Stimulated activated CD4-positive, alpha-beta T cell treated with anti-CD3 and anti-CD28 coated beads, Interleukin-1b, Interleukin-23, amount 100 ng/mL, for 24 hours (primary cell): ENCODE measurements at regions not wholly inside any gene's neighbourhood (a gene's known extent, or its start where the extent isn't known, plus 50 kb on each side); places are given as distances from the start of the nearest gene placed in this dataset.

Source experiments
- DNase-seq, 4 experiments: peaks; one replicate each; pipeline ENCODE4 v3.0.0-alpha.2; 2020; ENCODE audit warnings: low read depth in 4 of 4, low spot score in 1 of 4

DNA sequence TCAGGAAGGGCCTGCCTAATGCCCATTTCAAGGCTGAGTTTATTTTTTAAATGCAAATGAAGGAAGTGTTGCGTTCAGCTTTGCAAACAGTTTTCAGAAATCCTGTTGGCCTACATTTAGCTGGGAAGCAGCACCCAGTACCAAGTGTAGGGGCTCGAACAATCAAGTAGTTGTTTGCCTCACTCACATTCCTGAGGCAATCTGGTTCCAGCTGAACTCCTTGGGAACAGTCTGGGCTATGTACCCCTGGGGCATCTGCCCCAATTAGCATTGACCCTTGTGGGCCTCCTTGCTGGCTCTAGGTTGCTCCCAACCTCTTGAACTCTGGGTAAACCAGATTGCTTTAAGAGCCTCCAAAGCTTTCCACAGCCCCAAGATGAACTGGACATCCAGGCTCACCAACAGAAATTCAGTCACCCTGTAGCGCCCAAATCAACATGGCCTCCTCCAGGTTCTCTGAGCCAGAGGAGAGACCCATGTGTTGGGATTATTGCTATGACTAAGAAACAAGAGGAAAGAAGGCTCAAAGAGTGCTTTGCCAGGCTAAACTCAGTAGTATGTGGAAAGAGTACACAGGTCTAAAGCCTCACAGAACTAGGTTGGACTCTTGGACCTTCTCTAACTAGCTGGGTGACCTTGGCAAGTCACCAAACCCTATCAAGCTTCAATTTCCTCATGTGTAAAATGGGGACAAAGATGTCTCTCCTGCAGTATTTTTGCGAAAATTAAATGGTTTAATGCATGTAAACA, 532.7 kb downstream of the SOX2 start:
- no peak for DNase-seq

DNA sequence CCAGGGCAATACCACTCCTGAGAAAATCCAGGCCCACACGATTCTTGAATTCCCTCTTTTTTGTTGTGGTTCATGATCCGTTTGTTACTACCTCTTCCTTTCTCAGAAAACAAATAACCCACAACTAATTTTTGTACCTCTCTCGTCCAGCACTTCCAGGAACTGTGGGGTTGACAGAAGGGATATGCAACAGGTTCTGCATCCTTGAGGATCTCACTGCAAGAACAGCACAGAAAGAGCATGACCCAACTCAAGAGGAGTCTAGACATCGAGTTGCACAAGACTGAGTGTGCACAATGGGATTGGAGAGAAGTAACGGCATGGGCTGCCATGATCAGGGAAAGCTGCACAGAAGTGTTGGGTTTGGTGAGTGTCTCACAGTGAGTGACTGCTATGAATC, 533.3 kb downstream of the SOX2 start:
- no peak for DNase-seq

DNA sequence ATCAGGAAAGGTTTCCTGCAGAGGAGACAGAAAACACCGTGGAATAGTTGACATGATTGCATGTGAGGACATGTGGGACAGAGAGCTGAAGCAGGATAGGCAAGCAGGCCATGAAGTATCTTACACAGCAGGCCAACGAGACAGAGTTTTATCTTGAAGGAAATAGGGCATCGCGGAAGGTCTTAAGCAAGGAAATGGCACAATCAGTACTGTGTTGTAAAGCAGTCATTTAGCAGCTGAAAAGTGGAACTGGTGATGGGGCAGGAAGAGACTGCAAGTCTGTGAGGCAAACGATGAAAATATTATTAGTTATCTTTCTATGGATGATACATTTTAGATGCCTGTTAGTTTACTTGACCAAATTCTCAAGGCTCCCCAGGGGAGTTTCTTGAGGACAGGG, 535.1 kb downstream of the SOX2 start:
- DNase-seq: no peak

DNA sequence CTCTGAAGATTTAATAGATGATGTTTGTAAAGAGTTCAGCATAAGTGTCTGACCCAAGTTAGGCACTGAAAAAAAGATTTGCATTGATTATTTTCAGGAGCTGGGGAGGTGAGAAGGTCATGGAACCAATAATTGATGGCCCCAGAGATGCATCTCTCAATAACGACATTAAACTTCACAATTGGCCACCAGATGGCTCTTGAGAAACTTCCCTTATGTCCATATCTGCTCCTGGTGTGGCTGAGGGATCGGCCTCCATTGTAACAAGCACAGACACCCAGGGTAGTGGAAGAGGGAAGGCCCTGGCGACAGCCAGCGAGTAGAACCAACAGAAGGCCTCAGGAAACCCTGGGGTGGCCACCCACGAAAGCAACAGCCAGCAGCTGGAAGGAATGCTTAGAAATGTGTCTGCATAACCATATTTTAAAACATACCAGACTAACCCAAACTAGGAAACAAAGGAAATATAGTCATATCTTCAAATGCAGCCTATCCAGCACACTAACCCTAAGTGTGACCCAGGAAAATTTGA, 536.7 kb downstream of the SOX2 start:
- DNase-seq: no peak

DNA sequence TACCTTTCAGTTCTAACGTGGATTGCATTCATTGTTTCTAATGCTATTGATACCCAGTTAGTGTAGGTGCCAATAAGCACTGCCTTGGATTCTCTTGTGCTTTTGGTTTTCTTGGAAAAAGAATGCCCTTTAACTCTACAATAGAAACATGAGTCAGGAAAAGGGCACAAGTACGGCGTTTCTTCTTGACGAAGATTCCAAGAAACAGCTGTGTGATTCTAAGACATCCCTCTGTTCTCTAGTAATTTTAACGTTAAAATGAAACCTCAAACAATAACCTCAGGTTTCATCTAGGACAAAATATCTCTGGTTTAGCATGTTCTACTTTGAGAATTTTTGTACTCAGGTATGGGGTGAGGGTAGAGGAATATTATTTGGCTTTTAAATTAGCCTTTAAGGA, 540.5 kb upstream of the ATP11B start:
- no peak for DNase-seq

DNA sequence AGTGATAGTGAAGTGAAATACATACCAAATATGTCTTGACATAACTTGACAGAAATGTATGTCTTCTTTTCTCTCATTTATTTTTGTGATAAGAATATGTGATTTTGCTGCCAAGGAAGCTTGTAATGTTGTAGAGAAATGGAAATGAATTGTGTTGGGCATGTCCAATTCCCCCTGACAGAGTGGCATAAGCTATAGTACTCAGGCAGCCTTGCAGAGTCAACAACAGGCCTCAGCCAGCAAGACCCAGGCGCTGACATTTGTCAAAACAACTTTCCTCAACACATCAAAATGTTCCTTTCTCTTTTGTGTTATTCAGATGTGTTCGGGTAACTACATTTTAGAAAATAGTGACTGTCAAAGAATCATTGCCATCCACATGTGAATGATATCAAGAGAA, 538.1 kb upstream of the ATP11B start:
- DNase-seq: no peak

DNA sequence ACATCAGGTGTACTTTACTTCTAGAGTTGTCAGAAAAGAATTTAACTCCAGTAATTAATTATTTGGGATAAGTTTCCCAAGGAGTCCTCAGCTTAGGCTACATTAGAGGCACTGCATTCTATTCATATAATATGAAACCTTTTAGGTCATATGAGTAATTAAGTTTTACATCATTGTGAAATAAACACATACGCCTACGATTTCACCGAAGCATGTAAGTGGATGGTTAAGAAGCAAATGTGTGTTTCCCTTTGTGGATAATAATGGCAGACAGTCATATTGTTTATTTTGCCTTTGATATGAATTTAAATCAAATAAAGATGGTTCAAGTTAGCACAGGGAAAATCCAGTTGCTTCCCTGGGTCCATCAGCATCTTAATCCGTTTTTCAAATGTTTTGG, 535.9 kb upstream of the ATP11B start:
- DNase-seq: no peak

DNA sequence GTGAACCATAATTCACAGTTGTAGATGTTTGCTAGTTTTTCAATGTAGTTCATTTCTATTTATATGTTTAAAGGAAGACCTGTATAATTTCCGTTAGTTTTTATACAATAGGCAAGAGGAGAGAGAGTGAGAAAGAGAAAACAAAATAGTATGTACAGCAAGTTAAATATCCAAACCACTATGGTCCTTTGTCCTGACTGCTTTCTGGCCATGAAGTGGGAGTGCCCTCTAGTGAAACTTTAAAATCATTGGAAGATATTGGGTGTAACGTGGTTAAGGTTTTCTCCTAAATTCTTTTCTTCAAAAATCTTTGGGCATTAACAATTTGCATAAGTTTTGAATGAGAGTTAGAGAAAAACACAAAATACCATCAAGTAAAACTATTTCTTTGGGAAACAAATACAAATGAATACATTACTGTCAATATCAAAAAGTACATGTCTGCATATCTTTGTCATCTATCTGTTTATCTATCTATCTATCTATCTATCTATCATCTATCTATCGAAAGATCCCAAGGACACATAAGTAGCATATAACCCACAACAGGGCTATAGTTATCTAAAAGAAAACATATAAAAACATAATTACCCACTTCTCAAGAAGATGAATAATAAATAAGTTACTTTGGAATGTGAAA, 534.6 kb upstream of the ATP11B start:
- DNase-seq: no peak

DNA sequence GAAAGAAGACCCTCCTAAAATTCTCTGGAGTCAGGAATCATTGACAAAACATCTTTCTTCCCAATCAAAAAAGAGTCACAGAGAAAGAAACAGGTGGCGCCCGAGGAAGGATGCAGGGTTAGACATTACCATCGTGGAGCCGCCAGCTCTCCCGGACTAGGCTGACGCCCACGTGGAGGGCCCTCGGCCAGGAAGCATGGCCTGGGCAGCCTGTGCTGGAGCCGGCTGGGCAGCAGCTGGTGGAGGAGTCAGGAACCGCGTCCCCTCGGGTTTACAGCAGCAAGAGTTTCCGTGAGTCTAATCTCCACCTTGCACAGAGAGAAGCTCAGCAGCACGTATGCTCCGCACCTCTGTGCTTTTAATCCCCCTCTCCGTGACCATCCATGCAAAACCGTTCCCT, 533.7 kb upstream of the ATP11B start:
- DNase-seq: no peak

DNA sequence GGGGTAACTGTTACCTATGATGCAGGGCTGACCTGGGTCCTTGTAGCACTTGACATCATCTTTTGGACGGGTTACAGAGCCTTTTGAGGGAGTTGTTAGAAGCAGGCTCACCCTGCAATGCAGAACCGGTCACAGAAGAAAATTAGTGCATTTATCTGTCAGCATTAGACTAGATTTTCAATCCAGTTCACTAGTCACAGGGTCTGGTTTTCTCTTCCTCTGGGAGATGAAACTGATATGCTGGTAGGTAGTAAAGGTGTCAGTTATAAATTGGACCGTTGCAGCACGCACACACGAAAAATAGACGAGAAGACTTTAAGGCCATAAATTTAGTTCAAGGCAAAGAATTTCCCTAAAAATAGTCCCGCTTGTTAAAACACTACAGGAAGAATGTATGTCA, 532.3 kb upstream of the ATP11B start:
- DNase-seq: no peak

DNA sequence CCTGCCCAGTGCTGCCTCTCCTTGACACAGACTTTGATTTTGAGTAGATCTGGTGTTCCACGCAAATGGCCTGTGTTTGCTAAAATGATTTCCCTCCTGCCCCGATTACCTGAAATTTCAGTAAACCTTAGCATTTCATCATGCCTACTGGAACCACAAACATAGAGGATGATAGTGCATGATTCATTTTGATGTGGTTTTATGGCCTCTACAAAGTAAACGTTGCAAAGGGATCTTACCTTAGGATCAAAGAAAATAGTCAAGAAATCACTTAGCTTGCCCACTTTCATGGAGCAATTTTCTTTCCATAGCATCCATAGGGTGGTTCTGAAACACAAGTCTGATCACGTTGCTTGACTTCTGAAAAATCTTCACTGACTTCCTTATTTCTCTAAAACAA, 524.6 kb upstream of the ATP11B start:
- DNase-seq: no peak

DNA sequence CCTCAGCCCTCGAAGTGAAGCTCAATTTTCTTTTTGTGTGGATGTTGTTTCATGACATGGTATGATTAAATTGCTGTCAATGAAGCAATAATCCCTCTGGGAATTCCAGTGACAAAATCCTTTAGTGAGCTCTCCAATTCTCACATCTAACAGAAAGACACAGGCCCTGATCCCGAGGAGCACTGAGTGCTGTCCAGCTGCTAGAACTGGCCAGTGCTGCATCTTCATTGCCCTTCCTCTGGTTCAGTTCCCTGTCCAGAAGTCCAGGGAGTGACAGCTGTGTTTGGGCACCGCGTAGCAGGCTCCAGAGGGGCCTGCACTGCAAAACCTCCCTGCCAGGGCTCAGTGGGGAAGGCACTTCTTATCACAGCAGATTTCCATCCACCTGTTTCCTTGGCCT, 516.8 kb upstream of the ATP11B start:
- no peak for DNase-seq

DNA sequence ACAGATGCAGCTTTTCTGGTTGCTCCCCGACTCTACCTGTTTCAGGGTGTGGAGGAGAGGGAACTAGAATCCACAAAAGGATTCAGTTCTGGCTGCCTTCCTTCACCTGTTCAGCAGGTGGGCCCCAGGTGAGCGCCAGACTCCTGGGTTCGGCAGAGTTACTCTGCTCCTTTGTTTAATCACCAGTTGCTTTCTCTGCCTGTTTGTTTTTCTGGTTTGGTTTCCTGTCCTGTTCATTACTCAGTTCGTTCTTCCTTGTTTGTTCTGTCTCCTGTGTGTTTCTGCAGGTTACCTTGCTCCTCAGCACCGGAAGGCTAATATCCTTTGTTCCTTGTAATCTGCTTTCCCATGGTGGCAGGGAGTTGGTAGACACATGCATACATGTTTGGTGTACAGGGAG, 508.5 kb upstream of the ATP11B start:
- no peak for DNase-seq

DNA sequence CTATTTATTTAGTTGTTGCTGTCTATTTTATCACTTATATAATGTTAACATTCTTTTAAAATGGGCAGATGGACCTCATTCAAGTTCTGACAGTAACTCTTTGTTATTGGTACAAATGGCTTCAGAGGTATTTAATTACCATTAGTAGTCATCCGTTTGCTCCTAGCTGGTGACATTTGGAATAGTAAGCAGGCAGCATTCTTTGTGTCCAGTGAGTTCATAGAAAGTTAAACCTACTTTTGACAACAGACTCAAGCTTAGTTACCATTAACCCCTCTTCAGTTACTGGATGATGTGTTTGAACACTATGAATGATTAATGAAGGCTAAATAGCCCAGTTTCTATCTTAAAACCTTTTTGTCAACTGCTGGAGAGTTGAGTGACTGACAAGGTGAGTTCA, 500.7 kb upstream of the ATP11B start:
- no peak for DNase-seq

DNA sequence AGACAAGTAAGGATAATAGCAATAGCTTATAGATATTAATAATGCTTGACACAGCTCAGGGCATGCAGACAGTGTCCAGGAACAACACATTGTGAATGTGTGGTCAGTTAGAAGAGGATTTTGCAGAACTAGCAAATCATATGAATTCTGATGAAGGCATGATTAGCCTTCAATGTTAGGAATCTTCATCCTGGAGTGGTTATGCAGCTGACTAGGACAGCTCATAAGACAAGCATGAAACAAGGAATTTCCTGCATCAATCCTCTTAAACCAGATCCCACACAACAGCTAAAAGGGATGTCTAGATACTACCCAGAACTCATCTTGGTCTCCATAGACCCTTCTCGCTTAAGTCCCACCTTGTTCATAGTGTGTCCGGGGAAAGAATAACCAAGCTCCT, 499.0 kb upstream of the ATP11B start:
- DNase-seq: no peak

DNA sequence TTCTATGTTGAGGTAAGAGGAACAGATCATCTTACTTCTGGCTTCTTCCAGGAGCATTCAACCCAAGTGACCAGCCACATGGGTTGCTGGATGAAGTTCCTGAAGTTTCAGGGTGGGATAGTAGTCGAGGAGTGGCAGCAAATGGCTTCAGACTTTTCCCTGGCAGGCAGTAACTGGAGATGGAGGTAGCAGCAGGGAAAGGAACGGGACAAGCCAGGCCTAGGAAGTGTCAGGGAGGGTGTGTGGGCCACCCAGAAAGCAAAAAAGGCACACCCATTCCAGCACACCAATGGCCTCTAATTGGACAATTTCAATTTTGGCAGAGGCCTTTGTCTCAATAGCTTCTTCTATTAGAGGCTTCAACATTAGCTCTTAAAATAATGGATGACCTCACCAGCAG, 498.6 kb upstream of the ATP11B start:
- DNase-seq: no peak

DNA sequence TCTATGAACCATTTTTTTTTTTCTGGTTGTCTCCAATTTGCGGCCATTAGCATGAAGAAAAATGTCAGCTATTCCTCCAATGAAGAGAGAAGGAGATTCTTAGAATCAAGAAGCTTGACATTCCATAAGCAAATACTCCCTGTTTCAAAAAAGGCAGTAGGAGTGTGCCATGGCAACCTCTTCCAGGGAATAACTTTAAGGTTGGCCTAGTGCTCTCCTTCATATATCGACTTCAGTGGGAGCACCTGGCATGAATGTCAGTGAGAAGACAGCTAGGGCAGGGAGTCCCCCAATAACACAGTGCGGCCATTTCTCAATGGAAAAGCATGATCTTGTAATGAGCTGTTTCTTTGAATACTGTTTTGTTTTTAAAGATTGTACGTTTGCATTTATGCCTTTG, 493.0 kb upstream of the ATP11B start:
- no peak for DNase-seq

DNA sequence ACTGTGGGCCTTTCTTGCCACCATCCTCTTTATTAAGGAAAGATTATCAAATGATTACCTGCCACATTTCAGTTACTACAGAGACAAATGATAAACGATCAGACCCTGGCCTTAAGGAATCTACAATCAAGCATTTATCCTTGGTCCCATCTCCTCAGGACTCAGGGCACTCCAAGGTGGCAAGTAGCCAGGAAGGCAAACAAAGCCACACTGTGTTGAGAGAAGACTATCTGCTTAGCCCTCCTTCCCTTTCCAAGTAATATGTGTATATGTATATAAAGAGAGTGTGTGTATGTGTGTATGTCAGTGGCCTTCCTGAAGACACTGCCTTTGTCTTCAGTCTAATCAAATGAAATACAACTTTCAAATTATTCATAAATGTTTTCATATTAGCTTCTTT, 490.1 kb upstream of the ATP11B start:
- DNase-seq: no peak

DNA sequence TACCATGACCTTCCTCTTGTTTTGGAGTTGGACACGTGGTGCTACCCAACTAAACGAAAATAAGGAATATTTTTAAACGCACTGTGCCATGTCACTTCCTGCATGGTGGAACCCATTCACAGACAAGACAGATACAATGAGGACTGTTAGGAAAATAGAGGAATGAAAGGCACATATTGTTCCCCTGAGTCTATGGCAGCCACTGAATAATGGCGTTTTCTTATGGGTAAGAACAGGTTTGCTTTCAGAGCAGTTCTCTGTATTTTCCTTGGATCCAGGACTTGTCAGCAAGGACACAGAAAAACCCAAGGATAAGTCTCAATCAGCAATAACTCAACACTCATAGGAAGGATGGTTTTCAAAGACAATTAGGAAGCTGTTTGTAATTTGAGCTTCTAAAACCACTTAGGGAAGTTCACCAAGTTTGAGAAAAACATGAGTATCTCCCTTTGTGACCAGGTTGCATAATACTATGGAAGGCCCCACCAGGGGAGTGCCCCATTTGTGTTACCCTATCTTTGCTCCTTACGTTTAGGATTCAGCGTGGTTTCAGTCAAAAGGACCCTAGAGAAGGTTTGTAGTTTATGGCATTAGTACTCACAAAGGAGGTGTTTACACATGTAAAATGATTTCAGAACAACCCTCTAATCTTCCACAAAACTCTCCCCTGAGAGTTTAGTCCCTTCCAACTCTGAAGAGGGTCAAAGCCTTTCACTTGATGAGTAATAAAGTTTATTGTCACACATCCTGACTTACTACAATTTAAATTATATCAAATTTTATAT, 487.2 kb upstream of the ATP11B start:
- no peak for DNase-seq

DNA sequence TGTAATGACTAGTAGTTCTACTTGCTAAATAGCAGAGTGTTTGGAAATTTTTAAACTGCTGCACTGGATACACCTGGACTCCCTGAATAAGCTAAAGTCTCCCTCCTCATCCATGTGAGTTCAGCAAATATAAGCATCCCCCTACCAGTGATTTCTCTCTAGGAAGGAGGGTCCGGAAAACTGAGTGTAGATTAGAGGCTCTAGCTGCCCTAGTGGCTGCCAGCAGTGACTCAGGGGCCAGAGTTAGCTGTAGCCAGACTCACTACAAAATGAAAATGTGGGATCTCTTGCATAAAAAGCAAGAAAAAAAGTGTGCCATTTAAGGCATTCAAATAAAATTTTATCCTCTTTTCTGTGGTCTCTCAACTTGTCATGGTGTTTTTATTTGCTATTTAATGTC, 485.0 kb upstream of the ATP11B start:
- no peak for DNase-seq

DNA sequence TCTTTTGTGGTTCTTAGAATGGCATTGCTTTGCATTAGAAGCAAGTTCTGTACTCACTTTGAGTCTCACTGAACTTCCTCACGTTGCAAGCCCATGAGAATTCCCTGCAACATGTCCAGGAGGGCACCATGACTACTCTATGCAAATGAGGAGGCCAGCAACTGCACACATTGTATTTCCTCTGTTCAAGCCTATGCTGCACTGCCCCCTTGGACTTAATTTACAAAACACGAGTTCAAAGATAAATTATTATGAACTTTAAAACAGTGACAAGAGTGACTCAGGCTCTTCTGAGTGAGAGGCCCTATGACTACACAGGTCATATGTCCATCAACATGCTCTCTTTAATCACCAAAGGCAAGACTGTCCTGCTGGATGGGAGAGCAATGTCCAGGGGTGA, 484.2 kb upstream of the ATP11B start:
- no peak for DNase-seq

DNA sequence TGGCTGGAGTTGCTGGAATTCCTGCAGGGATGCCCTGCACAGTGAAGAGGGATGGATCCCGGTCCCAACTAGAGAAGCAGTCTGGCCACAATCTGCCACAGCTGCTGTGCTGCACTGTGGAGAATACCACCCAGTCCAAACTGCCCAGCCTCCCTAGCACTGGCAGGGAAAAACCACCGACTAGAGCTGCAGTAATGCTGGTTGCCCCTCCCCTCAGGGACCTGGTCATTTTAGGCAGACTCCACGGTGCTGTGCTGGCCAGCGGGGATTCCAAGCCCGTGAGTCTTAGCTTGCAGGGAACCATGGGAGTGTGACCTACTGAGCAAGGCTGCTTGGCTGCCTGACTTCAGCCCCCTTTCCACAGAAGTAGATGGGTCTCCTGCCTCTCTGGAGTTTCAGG, 478.0 kb upstream of the ATP11B start:
- no peak for DNase-seq
